Tibial nerve (tissue), 4 donors: ENCODE measurements at regions not wholly inside any gene's neighbourhood (a gene's known extent, or its start where the extent isn't known, plus 50 kb on each side); places are given as distances from the start of the nearest gene placed in this dataset.

Source experiments
- DNase-seq, 2 donors: peaks; one replicate each; pipeline ENCODE4 v3.0.0-alpha.2; 2019; ENCODE audit warnings: low spot score in 2 of 2
- H3K27ac ChIP-seq, 4 donors: fragments of 200-600 bp; sonication (generic) in 3 of 4; one replicate each; pipeline ENCODE4 v1.5.1; 2017 to 2019; ENCODE audit warnings: mild to moderate bottlenecking in 1 of 4
- H3K27me3 ChIP-seq, 2 donors: fragments of 200-600 bp; sonication (generic) in 1 of 2; one replicate each; pipeline versions ENCODE4 v1.5.1 to v1.6.0; 2017 to 2019
- H3K36me3 ChIP-seq, 3 donors: fragments of 200-600 bp; sonication (generic); one replicate each; pipeline ENCODE4 v1.5.1; 2018 to 2019
- H3K4me1 ChIP-seq, 4 donors: fragments of 200-600 bp; sonication (generic) in 3 of 4; one replicate each; pipeline ENCODE4 v1.5.1; 2017 to 2019
- H3K4me3 ChIP-seq, 4 donors: fragments of 200-600 bp; sonication (generic) in 3 of 4; one replicate each; pipeline ENCODE4 v1.5.1; 2017 to 2019; ENCODE audit warnings: mild to moderate bottlenecking in 1 of 4, moderate library complexity in 1 of 4
- H3K9me3 ChIP-seq, 4 donors: fragments of 200-600 bp; sonication (generic) in 3 of 4; one replicate each; pipeline ENCODE4 v1.5.1; 2017 to 2019
- CTCF ChIP-seq, 5 experiments: fragments of 200-600 bp in 3 of 5; fragments of 450-650 bp in 2 of 5; sonication (generic) in 3 of 5; IDR thresholded peaks; one replicate each; pipeline ENCODE4 v1.5.1; 2016 to 2019; ENCODE audit warnings: antibody characterized with exemption in 5 of 5, mild to moderate bottlenecking in 3 of 5, moderate library complexity in 2 of 5
- EP300 ChIP-seq, 2 donors: sonication (generic); formaldehyde crosslinking; IDR thresholded peaks; one replicate each; pipeline ENCODE4 v1.6.1; 2017; ENCODE audit warnings: antibody characterized with exemption in 2 of 2, mild to moderate bottlenecking in 1 of 2
- POLR2A ChIP-seq, 2 donors: fragments of 450-650 bp; IDR thresholded peaks; one replicate each; pipeline ENCODE4 v1.6.1; 2017; ENCODE audit warnings: antibody characterized with exemption in 2 of 2, mild to moderate bottlenecking in 2 of 2, moderate library complexity in 2 of 2
- WGBS, 2 donors: methylation state at CpG; one replicate each; pipeline ENCODE4 v1.1.5; 2018; 5-methylcytosine and 5-hydroxymethylcytosine counted together

GRCh38 chr2:145916799-145917198 is 1396.9 kb upstream of the ZEB2 start:
- no peaks in the 10 kb centered on the region for H3K9me3 ChIP-seq
- no peaks in the 10 kb centered on the region for H3K27me3 ChIP-seq
- H3K27ac ChIP-seq: no peak overlapping the region
- 93 to 98% methylated on average over 5 of the region's 5 CpGs for WGBS, 2 donors
- H3K36me3 ChIP-seq: no peaks in the 10 kb centered on the region
- no peak for TF ChIP-seq POLR2A (IDR thresholded peaks at IDR 0.05)
- no peak for TF ChIP-seq CTCF (IDR thresholded peaks at IDR 0.05)
- TF ChIP-seq EP300 (IDR thresholded peaks at IDR 0.05): no peak
- H3K4me3 ChIP-seq: no peak overlapping the region
- no peak for DNase-seq
- H3K4me1 ChIP-seq: peaks cover 0 to 18% (median 0%) of the 10 kb centered on the region in 4 donors

- 40 to 46% methylated on average over 4 of the region's 4 CpGs for WGBS, 2 donors
- no peak for TF ChIP-seq CTCF (IDR thresholded peaks at IDR 0.05)
- no peak for TF ChIP-seq EP300 (IDR thresholded peaks at IDR 0.05)
- TF ChIP-seq POLR2A (IDR thresholded peaks at IDR 0.05): no peak
- Histone ChIP-seq H3K36me3 (no peaks in the 10 kb centered on the region), H3K4me1 (peaks cover 0 to 16% (median 0%) of the 10 kb centered on the region in 4 donors), H3K4me3 (no peak overlapping the region), H3K27ac (peak overlapping the region in 2 of 4 donors; percentile 31 to 39), H3K27me3 (no peaks in the 10 kb centered on the region), H3K9me3 (no peaks in the 10 kb centered on the region)
- DNase-seq: no peak
Observed at GRCh38 chr2:145914716-145915115, 1394.8 kb upstream of the ZEB2 start.

GRCh38 chr2:145910416-145910815 is 1390.5 kb upstream of the ZEB2 start:
- Histone ChIP-seq H3K36me3 (no peaks in the 10 kb centered on the region), H3K4me1 (no peaks in the 10 kb centered on the region), H3K9me3 (no peaks in the 10 kb centered on the region), H3K27me3 (no peaks in the 10 kb centered on the region), H3K4me3 (no peak overlapping the region), H3K27ac (peak overlapping the region in 1 of 4 donors; percentile 10)
- DNase-seq: no peak
- TF ChIP-seq EP300 (IDR thresholded peaks at IDR 0.05): no peak
- no peak for TF ChIP-seq POLR2A (IDR thresholded peaks at IDR 0.05)
- no peak for TF ChIP-seq CTCF (IDR thresholded peaks at IDR 0.05)
- 74 to 77% methylated on average over 4 of the region's 4 CpGs for WGBS, 2 donors

GRCh38 chr2:145909766-145910165 is 1389.8 kb upstream of the ZEB2 start:
- no peak overlapping the region for H3K4me3 ChIP-seq
- no peak for TF ChIP-seq POLR2A (IDR thresholded peaks at IDR 0.05)
- TF ChIP-seq EP300 (IDR thresholded peaks at IDR 0.05): no peak
- TF ChIP-seq CTCF (IDR thresholded peaks at IDR 0.05): no peak
- no peaks in the 10 kb centered on the region for H3K36me3 ChIP-seq
- H3K27me3 ChIP-seq: no peaks in the 10 kb centered on the region
- no peak for DNase-seq
- H3K27ac ChIP-seq: peak overlapping the region in 2 of 4 donors; percentile 10 to 20
- no peaks in the 10 kb centered on the region for H3K4me1 ChIP-seq
- H3K9me3 ChIP-seq: no peaks in the 10 kb centered on the region

GRCh38 chr2:145909175-145909755 is 1389.3 kb upstream of the ZEB2 start:
- Histone ChIP-seq H3K36me3 (no peaks in the 10 kb centered on the region), H3K4me3 (no peak overlapping the region), H3K27me3 (no peaks in the 10 kb centered on the region), H3K4me1 (no peaks in the 10 kb centered on the region), H3K9me3 (no peaks in the 10 kb centered on the region), H3K27ac (peak overlapping the region in 2 of 4 donors; percentile 20 to 30)
- no peak for DNase-seq
- 47 to 56% methylated on average over 5 of the region's 5 CpGs for whole genome bisulfite sequencing, 2 donors
- no peak for TF ChIP-seq EP300 (IDR thresholded peaks at IDR 0.05)
- TF ChIP-seq CTCF (IDR thresholded peaks at IDR 0.05): no peak
- no peak for TF ChIP-seq POLR2A (IDR thresholded peaks at IDR 0.05)
